Caco-2 (cell line): ENCODE measurements at regions not wholly inside any gene's neighbourhood (a gene's known extent, or its start where the extent isn't known, plus 50 kb on each side); places are given as distances from the start of the nearest gene placed in this dataset.

Experiments
- BruUV-seq: library from RNA; stranded (reverse); fragments of 400-500 nt; replicated peaks from 2 replicates; lab custom pipeline; 2021; lab: Mats Ljungman, UMichigan
- CTCF ChIA-PET: fragments of 300-600 bp; sonication (Branson Sonifier 250); formaldehyde crosslinking; loops from one replicate; lab custom pipeline; 2022; ENCODE audit warnings: antibody characterized with exemption; lab: Charles Lee
- POLR2A ChIA-PET: fragments of 300-600 bp; sonication (Branson Sonifier 250); formaldehyde crosslinking; loops from one replicate; lab custom pipeline; 2022; ENCODE audit warnings: antibody characterized with exemption; lab: Charles Lee
- DNase-seq, 2 experiments: peaks; one replicate each; pipeline versions ENCODE4 v3.0.0 to v3.0.0-alpha.2; 2020 to 2022
- H3K27me3 ChIP-seq: replicated peaks from 2 replicates; pipeline ENCODE4 v1.6.0; 2011; ENCODE audit warnings: low read length; ENCODE audit not compliant: control insufficient read depth, insufficient read depth
- H3K36me3 ChIP-seq: 2 replicates; pipeline ENCODE4 v1.5.1; 2011; ENCODE audit warnings: low read length; ENCODE audit not compliant: control insufficient read depth, insufficient read depth
- H3K4me1 ChIP-seq: fragments of 250-450 bp; sonication (Bioruptor Pico); 2 replicates; pipeline ENCODE4 v1.5.1; 2020; ENCODE audit warnings: mild to moderate bottlenecking
- H3K4me3 ChIP-seq: 2 replicates; pipeline ENCODE4 v1.5.1; 2011; ENCODE audit warnings: low read depth, mild to moderate bottlenecking, control low read depth, low read length
- H3K9me3 ChIP-seq: fragments of 250-450 bp; sonication (Bioruptor Pico); 2 replicates; pipeline ENCODE4 v1.5.1; 2020; ENCODE audit warnings: mild to moderate bottlenecking, moderate library complexity
- H3K27ac Mint-ChIP-seq: one replicate; pipeline ENCODE4 v1.8.0; 2022; ENCODE audit warnings: mixed read lengths; ENCODE audit not compliant: unreplicated experiment
- H3K27me3 Mint-ChIP-seq: one replicate; pipeline ENCODE4 v1.8.0; 2022; ENCODE audit warnings: mixed read lengths; ENCODE audit not compliant: insufficient read depth, unreplicated experiment
- H3K36me3 Mint-ChIP-seq: one replicate; pipeline ENCODE4 v1.8.0; 2022; ENCODE audit warnings: mild to moderate bottlenecking, mixed read lengths; ENCODE audit not compliant: insufficient read depth, unreplicated experiment
- H3K4me1 Mint-ChIP-seq: one replicate; pipeline ENCODE4 v1.8.0; 2022; ENCODE audit warnings: low read depth, mixed read lengths; ENCODE audit not compliant: unreplicated experiment
- H3K4me3 Mint-ChIP-seq: one replicate; pipeline ENCODE4 v1.8.0; 2022; ENCODE audit warnings: mild to moderate bottlenecking, moderate library complexity, mixed read lengths; ENCODE audit not compliant: unreplicated experiment
- H3K9me3 Mint-ChIP-seq: one replicate; pipeline ENCODE4 v1.8.0; 2022; ENCODE audit warnings: mixed read lengths; ENCODE audit not compliant: unreplicated experiment
- CTCF ChIP-seq, 2 experiments: fragments of 200-600 bp in 1 of 2; IDR thresholded peaks; 1 replicate in 1 of 2; 2 replicates in 1 of 2; pipeline versions ENCODE4 v1.5.1 to v1.8.0; 2011 to 2022; ENCODE audit warnings: antibody characterized with exemption in 1 of 2, control low read depth in 1 of 2, inconsistent platforms in 1 of 2, low read depth in 1 of 2, low read length in 1 of 2, mild to moderate bottlenecking in 1 of 2, moderate library complexity in 1 of 2; ENCODE audit not compliant: insufficient read depth in 1 of 2, severe bottlenecking in 1 of 2, unreplicated experiment in 1 of 2
- intact Hi-C: fragments of 100-400 bp; cut with micrococcal nuclease; formaldehyde crosslinking; loops from one replicate; pipeline ENCODE4 v1.10.0; 2022; ENCODE audit not compliant: unreplicated experiment

- no peak for DNase-seq
- Mint-ChIP-seq H3K27ac (no peak overlapping the region), H3K4me3 (no peak overlapping the region), H3K9me3 (peaks cover 11% of the 10 kb centered on the region), H3K4me1 (no peaks in the 10 kb centered on the region), H3K27me3 (no peaks in the 10 kb centered on the region), H3K36me3 (no peaks in the 10 kb centered on the region)
- Histone ChIP-seq H3K27me3 (no peaks in the 10 kb centered on the region), H3K4me3 (no peak overlapping the region), H3K4me1 (no peaks in the 10 kb centered on the region), H3K9me3 (no peaks in the 10 kb centered on the region), H3K36me3 (no peaks in the 10 kb centered on the region)
- POLR2A ChIA-PET = no interaction called here
- CTCF ChIA-PET = interaction anchor here (0.7 to 0.9 kb wide), 2 partner anchors 259 to 293 kb away, joined by 5 to 6 read pairs; no protein-coding TSS in a partner anchor
- TF ChIP-seq CTCF (IDR thresholded peaks at IDR 0.05; ENCODE audit: insufficient read depth in 1 of 2, low read depth in 1 of 2, low read length in 1 of 2, severe bottlenecking in 1 of 2, unreplicated experiment in 1 of 2) = no peak
- BruUV-seq = no TSS peak
- intact Hi-C loops = no loop called here
Observed at GRCh38 chr3:18036450-18036815, 294.0 kb upstream of the TBC1D5 start.

DNA sequence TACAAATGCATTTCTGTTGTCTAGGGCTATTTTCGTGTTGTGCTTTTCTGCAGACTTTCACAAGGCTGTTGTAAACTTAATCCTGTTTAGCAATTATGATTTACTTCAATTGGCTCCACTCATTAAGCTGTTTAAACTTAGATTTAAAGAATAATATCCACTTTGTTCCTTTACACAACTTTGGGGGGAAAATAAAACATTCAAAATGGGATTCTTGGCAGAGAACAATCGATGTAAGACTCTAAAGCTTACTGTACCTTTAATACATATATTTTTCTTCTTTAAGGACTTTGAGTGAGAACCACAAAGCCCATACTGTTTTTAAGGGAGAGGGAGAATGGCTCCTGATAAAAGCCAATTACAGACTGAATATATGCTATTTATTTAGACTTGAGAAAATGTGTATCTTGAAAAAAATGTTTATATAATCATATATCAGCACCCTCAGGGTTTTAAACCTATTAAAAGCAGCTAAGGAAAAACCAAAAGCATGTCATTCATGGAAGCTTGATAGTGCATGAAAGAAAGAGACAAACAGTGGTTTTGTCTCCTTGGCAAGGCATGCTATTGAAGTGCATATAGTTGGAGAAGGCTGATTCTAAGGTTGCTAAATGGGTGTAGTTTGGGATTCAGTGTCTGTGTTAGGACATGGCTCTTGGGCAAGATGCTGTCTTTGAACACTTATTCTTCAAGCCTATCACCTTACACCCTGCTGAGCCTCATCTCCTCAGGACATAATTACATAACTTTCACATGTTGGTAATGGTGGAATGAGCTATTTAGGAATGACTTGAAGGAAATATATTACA lies 293.4 kb upstream of the TBC1D5 start:
- H3K36me3 ChIP-seq = no peaks in the 10 kb centered on the region
- DNase-seq = no peak
- Mint-ChIP-seq H3K4me3 (no peak overlapping the region), H3K27me3 (no peaks in the 10 kb centered on the region), H3K9me3 (peaks cover 5% of the 10 kb centered on the region), H3K27ac (no peak overlapping the region), H3K36me3 (no peaks in the 10 kb centered on the region), H3K4me1 (no peaks in the 10 kb centered on the region)
- H3K4me1 ChIP-seq = no peaks in the 10 kb centered on the region
- BruUV-seq = no TSS peak
- no peaks in the 10 kb centered on the region for H3K27me3 ChIP-seq
- POLR2A ChIA-PET = no interaction called here
- no peak overlapping the region for H3K4me3 ChIP-seq
- intact Hi-C loops = no loop called here
- TF ChIP-seq CTCF (IDR thresholded peaks at IDR 0.05; ENCODE audit: insufficient read depth in 1 of 2, low read depth in 1 of 2, low read length in 1 of 2, severe bottlenecking in 1 of 2, unreplicated experiment in 1 of 2) = no peak
- CTCF ChIA-PET = interaction anchor here (0.7 to 0.9 kb wide), 2 partner anchors 259 to 293 kb away, joined by 5 to 6 read pairs; no protein-coding TSS in a partner anchor
- H3K9me3 ChIP-seq = no peaks in the 10 kb centered on the region

GRCh38 chr3:18033581-18034108 lies 291.2 kb upstream of the TBC1D5 start:
- intact Hi-C loops = no loop called here
- H3K27ac Mint-ChIP-seq = no peak overlapping the region
- TF ChIP-seq CTCF (IDR thresholded peaks at IDR 0.05; ENCODE audit: insufficient read depth in 1 of 2, low read depth in 1 of 2, low read length in 1 of 2, severe bottlenecking in 1 of 2, unreplicated experiment in 1 of 2) = no peak
- CTCF ChIA-PET = no interaction called here
- H3K4me3 Mint-ChIP-seq = no peak overlapping the region
- DNase-seq = no peak
- no peaks in the 10 kb centered on the region for H3K36me3 Mint-ChIP-seq
- POLR2A ChIA-PET = no interaction called here
- Histone ChIP-seq H3K4me1 (no peaks in the 10 kb centered on the region), H3K36me3 (no peaks in the 10 kb centered on the region), H3K4me3 (no peak overlapping the region), H3K9me3 (no peaks in the 10 kb centered on the region), H3K27me3 (no peaks in the 10 kb centered on the region)
- H3K9me3 Mint-ChIP-seq = no peaks in the 10 kb centered on the region
- no peaks in the 10 kb centered on the region for H3K27me3 Mint-ChIP-seq
- BruUV-seq = no TSS peak
- H3K4me1 Mint-ChIP-seq = no peaks in the 10 kb centered on the region
